NCI-H748 (cell line): ENCODE measurements at regions not wholly inside any gene's neighbourhood (a gene's known extent, or its start where the extent isn't known, plus 50 kb on each side); places are given as distances from the start of the nearest gene placed in this dataset.
"Not testable (repeated sequence)": the region's sequence is repeated elsewhere in the genome, so short reads cannot be mapped to it uniquely, and the experiment has no call there.

Experiments used
- DNase-seq: peaks from one replicate; lab custom pipeline; 2025; ENCODE audit not compliant: unreplicated experiment; lab: John Stamatoyannopoulos, UW

DNA sequence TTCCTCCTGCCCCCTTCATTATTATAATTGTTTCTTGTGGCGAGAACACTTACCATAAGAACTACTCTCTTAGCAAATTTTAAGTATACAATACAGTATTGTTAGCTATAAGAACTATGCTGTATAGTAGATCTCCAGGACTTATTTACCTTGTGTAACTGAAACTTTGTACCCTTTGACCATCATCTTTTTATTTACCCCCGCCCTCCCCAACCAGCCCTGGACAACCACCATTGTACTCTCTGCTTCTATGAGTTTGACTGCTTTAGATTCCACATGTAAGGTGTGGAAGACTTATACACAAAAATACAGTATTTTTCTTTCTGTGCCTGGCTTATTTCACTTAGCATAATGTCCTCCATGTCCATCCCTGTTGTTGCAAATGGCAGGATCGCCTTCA lies 161.1 kb downstream of the PHF8 start:
- no peak for DNase-seq

DNA sequence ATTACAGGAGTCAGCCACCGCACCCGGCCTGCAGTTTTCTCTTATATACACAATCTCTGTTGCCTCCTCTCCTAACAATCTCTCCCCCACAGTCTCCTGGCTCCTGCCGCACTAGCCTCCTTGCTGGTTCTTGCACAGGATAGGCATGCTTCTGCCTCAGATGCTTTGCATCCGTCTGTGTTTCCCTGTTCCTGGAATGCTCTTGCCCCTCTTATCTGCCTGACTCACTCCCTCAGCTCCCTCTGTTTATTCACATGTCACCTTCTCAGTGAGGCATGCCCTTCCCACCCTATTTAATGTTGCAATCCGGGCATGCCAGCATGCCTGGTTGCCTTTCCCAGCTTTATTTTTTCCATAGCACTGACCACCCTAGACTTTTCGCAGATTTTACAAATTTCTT lies 161.9 kb downstream of the PHF8 start:
- no peak for DNase-seq

DNA sequence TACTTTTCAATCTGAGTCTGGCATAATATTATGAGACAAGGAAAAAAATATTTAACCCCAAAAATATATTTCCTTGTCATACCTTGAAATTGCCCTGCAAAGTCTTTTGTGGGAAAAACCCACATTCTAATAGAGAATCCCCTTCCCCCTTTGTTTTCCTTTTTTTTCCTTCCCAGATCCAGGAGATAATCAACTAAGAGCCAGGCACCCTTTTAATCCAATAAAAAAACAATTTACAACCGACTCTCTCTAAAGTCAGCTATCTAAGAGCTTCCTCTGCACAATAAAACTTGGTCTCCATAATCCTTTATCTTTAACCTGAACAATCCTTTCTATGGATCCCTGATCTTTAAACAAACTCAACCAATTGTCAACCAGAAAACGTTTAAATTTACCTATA lies 163.5 kb downstream of the PHF8 start:
- not testable (repeated sequence) for DNase-seq

DNA sequence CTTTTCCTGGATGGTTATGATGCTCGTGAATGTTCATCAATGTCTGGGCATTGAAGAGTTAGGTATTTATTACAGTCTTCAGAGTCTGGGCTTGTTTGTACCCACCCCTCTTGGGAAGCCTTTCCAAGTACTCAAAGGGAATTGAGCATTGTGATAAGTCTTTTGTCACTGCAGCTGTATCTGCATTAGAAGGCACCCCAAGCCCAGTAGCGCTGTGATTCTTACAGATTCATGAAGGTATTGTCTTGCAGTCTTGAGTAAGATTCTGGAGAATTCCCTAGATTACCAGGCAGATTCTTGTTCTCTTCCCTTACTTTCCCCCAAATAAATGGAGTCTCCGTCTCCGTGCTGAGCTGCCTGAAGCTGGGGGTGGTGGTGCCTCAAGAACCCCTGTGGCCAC lies 173.4 kb upstream of the HUWE1 start:
- no peak for DNase-seq

DNA sequence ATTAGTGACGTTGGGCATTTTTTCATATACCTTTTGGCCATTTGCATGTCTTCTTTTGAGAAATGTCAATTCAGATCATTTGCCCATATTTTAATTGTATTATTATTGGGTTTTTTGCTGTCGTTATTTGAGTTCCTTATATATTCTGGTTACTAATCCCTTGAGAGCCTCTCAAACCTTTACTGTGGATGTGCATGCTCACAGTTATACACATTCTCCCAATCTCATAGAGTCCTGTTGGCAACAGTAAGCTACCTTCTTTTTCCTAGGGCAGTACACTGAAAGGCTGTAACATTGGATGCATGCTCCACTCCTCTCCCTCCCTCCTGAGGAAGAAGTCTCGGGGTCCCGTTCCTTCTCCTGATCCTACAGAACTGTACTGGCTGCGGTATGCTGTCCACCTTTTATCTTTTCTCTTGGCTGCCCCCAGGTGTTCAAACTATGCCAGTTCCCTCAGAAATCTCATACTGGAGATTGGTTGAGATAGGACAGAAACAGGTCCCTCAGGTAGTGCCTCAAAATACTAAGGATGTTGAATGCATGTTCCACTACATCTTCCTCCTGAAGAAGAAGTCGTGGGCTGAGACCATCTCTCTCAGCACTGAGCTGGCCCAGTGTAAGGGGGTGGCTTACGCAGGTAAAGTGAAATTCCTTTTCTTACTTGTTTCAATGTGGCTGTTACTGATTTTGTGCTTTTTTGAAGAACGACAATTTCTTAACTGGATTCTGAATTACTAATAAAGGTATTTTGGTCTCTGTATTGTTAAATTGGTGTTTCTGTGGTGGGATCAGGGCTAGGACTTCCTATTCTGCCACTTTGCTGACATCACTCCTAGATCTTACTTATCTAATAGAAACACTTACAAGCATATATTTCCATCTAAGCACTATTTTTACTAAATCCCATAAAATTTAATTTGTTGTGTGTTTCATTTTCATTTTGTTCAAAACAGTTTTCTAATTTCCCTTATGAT lies 145.4 kb upstream of the HUWE1 start:
- peak; percentile 51 for DNase-seq

DNA sequence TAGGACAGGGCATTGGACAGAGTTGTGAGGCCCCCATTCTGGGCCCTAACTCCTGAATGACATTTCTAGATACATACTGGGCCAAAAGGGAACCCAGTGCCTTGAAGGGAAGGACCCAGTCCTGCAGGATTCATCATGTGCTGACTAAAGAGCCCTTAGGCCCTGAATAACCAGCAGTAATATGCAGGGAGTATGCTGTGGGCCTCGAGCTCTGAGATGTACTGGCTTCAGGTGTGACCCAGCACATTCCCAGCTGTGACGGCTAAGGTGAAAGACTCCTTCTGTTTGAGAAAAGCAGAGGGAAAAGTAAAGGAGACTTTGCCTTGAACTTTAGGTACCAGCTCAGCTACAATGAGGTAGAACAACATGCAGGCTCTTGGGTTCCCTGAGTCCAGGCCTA lies 138.2 kb upstream of the HUWE1 start:
- DNase-seq: no peak

DNA sequence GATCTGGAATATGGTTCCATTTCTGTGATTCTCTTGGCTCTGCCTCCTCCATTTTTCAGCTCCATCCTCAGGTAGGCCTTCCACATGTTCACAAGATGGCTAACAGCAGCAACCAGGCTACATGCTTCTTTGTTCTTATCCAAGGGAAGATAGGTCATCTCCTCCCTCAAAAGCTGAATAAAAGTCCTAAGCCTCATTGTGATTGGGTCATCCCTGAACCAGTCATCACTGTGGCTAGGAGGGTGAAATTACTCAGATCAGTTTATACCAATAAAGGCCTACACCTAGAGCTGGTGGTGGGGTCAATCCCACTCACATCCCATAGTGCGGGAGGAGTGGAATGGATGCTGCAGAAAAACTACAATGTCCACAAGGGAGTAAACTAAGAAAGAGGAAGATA lies 131.6 kb upstream of the HUWE1 start:
- DNase-seq: not testable (repeated sequence)

DNA sequence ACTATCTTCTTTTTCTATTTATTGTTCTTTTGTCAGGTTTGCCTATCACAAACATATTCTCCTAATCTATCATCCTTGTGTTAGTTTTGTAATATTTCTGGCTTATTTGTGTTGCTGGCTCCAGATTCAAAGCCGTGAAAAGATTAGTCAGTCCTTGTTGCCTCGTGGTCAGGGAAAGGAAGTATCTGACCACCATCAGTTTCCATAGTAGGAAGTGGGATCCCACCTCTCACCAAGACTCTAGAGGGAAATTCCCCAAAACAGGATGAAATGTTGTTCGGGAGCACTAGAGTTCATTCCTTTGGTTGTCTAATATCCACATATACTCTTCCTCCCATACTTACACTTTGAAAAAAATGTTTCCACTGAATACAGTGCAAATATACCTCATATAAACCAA lies 131.0 kb upstream of the HUWE1 start:
- DNase-seq: no peak

DNA sequence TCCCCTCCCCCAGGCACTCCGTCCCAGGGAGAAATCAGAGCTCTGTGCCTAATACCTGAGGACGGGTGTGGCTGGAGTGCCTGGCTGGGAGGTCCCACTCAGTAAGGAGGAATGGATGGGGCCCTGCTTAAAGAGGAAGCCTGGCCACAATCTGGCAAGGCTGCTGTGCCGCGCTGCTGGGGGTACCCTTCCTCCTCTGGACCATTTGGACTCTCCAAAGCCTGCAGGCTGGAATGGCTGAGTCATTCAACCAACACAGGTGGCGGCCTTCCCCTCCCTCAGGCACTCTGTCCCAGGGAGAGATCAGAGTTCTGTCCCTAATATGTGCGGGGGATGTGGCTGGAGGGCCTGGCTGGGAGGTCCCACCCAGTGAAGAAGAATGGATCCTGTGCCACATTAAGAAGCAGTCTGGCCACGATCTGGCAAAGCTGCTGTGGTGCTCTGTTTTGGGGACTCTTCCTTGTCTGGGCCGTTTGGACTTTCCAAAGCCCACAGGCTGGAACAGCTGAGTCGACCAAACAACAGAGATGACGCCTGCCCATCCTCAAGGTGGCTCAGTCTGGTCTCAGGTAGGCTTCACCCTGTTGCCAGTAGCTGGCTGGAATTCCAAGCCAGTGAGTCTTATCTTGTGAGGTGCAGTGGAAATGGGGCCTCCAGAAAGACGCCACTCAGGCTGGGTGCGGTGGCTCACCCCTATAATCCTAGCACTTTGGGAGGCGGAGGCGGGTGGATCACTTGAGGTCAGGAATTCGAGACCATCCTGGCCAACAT lies 127.3 kb upstream of the HUWE1 start:
- no peak for DNase-seq

DNA sequence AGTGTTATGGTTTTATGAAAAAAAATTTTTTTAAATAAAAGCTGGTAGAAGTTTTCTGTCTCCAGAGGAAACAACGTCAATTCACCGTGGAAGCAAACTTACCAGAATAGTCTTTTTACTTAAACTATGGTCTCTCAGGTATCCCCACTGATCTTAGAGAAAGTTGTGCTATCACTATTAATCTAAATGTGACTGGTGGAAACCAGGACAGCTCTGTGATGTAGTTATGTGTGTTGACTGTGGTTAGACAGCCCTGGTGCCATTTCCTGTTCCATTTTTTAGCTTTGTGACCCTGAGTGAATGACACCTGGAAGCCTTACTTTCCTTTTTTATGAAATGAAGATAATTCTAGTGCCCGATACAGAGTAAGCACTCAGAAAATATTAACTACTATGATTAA lies 111.8 kb upstream of the HUWE1 start:
- DNase-seq: no peak

DNA sequence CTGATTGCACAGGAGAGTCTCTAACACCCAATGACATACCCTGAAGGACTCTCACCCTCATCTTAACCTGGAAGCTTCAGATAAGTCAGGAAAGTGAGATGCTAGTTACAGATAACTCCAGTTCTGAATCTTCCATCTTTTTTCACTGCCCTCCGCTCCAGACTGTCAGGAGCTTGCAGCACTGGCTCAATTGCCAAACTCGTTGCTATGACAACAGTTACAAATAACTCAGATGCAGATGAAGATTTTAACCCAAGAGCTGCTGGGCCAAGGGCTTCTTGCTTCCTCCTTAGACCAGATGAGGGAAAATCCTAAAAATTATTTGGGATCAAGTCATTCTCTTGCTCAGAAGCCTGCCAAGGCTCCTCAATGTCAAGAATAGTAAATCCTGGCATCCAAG lies 109.1 kb upstream of the HUWE1 start:
- peak; percentile 12 for DNase-seq

DNA sequence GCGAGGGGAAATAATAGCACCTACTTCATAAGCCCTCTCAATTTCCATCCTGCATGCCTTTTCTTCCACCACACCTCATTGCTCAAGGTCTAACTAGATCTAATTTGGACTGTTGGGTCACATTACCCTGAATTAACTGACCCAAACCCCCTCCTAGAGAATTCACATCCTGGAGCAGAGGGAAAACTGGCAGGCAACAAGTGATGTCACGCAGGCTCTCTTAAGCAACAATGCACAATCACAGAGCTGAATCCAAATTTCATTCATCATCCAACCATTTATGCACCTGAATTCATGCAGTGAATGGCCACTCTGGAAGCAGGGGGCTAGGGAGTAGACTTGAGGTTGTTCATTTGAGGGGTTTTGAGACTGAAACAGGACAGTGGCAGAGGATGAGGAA lies 107.7 kb upstream of the HUWE1 start:
- DNase-seq: no peak

DNA sequence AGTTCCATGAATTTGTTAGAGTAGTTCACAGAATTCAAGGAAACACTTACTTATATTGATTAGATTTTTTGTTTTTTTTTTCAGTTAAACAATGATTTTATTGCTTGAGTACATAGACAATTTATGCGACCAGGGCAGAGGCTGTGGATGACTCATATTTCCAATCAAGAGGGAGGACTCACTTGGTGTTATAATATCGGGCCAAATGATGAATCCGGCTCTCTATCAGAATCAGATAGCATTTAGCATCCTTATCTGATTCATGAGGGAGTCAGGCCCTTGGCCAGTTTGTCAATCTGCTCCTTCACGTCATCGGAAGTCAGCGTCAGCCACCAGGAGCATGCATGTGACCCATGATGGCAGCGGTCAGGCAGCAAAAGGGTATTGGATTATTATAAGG lies 82.3 kb upstream of the HUWE1 start:
- no peak for DNase-seq

DNA sequence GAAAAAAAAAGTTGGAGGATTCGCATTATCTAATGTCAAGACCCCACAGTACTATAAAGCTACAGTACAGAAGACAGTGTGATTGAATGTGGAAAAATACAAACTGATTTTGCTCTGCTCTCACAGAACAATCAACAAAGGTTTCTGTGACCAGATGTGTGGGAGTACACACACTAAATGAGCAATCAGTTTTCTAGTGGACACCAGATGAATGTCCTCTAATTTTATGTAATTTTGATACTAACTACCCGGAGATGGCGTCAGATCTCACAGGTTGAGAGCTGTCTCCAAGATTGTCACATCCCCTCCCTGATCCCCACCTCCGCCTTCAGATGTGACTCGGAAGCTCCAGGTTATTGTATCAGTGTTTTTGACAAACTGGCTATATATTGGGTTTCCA lies 81.9 kb upstream of the HUWE1 start:
- no peak for DNase-seq

DNA sequence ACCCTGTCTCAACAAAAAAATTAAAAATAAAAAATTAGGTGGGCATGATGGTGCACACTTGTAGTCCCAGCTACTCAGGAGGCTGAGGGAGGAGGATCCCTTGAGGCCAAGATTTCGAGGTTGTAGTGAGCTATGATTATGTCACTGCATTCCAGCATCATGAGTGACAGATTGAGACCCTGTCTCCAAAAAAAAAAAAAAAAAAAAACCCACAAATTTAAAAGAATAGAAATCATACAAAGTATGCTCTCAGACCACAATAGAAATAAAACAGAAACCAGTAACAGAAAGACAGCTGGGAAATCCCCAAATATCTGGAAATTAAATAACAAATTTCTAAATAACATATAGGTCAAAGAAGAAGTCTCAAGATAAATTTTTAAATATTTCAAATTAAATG lies 81.0 kb upstream of the HUWE1 start:
- no peak for DNase-seq

DNA sequence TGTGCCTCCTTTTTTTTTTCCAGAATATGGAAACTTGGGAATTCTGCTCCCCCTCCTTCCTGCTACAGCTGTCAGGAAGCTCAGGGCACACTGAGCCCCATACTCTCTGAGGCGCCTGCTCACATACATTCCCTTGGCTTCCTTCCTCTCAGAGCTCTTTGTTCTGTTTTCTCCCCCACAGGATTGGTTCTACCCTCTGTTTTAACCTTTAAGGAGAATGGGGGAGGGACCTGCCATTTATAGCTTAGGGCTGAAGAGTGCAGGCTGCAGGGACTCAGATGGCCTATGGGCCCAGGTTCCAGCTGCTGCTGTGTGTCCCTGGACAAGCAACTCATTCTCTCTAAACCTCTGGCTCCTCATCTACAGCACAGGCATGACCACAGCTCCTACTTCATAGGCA lies 70.7 kb upstream of the HUWE1 start:
- not testable (repeated sequence) for DNase-seq

DNA sequence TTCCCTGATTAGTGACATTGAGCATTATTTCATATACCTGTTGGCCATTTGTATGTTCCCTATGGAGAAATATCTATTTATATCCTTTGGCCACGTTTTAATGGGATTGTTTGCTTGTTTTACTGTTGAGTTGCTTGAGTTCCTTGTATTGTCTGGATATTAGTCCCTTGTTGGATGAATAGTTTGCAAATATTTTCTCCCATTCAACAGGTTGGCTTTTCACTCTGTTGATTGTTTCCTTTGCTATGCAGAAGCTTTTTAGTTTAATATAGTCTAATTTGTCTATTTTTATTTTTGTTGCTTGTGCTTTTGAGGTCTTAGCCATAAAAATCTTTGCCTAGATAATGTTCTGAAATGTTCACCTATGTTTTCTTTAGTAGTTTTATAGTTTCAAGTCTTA lies 60.2 kb upstream of the HUWE1 start:
- no peak for DNase-seq

DNA sequence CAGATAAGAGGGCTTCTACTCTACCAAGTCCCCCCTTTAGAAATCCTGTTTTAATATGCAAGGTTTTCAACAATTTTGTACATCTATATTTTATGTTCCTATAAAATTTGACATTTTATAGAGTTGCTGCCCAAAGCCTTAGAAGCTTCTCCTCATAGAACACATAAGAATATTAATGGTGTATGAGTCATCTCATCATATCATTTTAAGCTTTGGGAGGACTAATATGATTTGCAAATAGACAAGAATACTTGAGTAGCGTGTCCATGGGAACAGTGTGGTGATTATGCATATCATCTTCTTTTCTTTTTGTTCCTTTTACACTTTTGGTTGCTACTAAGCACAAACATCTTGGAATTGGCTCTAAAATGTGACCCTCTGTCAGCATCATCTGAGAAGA lies 56.7 kb upstream of the HUWE1 start:
- DNase-seq: no peak

DNA sequence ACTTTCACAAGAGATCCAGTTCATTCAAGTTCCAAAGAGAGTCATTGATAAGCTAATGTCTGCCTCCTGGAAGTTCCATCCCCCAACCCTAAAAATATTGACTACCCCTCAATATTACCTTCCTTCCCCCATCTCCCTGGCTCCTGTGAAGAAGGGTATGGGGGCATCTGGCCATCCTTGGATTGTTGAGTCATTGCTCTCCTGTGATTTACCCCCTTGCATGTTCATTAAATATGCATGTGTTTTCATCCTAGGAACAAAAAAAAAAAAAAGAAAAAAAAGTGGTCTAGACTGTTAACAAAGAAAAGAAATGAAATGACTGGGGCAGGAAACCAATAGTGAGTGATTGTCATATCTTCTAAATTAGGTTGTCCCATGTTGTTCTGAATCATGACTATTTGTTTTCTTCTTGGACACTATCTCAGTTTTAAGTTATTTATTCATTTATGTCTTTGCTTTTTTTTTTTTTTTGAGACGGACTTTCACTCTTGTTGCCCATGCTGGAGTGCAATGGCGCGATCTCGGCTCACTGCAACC lies 51.9 kb upstream of the HUWE1 start:
- no peak for DNase-seq
